Amniotic stem cell (primary cell): ENCODE measurements at regions not wholly inside any gene's neighbourhood (a gene's known extent, or its start where the extent isn't known, plus 50 kb on each side); places are given as distances from the start of the nearest gene placed in this dataset.
A peak's percentile ranks its signal among the peaks of the same experiment; 100 is the strongest.
"Not testable (repeated sequence)": the region's sequence is repeated elsewhere in the genome, so short reads cannot be mapped to it uniquely, and the experiment has no call there.

Experiments used
- DNase-seq: peaks from one replicate; lab custom pipeline; 2025; lab: John Stamatoyannopoulos, UW

DNA sequence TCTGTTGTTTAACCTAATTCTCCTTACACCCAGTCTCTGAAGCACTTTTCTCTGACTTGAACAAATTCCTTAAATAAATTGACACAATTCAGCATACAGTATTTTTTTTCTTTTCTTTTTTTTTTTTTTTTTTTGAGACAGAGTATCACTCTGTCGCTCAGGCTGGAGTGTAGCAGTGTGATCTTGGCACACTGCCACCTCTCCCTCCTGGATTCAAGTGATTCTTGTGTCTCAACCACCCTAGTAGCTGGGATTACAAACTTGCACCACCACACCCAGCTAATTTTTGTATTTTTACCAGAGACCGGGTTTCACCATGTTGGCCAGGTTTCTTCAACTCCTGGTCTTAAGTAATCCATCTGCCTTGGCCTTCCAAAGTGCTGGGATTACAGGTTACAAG, 1498.1 kb upstream of the PCDH10 start:
- DNase-seq: no peak

DNA sequence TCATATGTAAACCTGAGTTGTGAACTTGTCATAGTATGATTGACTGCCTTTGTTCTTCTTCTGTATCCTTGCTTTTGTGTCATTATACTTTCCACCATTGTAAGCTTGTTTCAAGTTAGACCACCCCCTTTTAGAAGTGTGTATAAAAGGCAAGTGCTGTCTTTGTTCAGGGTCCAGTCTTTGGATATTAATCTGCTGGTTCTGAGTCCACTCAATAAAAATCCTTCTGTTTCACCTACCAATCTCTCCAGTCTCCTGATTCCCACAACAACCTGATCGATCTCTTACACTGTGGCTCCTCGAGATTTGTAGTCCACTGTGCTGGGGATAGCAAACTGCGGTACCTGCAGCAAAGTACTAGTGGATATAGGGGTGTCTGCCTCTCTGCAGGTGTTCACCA, 1465.8 kb upstream of the PCDH10 start:
- not testable (repeated sequence) for DNase-seq

DNA sequence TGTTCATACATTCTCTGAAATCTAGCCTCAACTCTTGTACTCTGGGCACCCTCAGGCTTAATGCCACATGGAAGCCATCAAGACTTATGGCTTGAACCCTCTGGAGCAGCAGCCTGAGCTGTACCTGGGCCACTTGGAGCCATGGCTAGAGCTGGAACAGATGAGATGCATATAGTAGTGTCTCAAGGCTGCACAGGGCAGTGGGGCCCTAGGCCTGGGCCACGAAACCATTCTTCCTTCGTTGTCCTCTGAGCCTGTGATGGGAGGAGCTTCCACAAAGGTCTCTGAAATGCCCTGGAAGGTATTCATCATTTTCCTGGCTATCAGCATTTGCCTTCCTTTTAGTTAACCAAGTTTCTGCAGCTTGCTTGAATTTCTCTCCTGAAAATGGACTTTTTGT, 1427.2 kb upstream of the PCDH10 start:
- no peak for DNase-seq

DNA sequence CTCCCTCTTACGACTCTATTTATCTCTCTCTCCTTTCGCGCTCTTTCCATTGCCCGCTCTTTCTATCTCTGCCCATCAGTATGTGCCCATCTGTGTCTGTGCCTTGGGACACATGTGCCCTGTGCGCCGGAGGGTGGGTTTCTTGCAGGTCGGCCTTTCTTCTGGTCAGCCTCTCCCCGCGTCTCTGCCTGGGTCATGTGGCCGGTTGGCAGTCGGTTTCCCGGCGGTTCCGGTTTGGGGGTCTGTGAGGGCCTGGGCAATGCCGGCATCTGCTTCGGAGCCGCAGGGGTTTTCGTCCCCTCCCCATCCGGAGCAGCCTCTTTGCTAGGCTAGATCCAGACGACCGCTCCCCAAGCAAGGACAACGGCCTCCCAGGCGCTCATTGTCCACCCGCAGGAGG, 1426.0 kb upstream of the PCDH10 start:
- DNase-seq: not testable (repeated sequence)

DNA sequence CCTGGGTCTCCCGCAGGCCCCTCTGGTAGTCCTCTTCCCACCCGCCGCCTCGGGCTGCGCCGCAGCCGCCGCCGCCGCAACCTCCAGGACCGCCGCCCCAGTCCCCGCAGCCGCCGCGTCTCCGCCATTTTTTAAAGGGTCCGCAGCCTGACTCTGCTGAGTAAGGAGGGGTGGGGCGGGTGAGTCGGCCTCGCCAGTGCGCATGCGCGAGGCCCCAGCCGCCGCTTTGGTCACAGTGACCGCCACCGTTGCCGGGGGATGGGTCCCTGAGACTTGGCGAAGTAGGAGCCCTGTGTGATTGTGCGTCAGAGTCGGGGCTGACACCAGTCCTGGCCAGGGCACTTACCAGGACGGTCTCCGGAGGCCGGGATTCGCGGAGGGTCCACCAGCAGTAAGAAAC, 1424.2 kb upstream of the PCDH10 start:
- DNase-seq: not testable (repeated sequence)

DNA sequence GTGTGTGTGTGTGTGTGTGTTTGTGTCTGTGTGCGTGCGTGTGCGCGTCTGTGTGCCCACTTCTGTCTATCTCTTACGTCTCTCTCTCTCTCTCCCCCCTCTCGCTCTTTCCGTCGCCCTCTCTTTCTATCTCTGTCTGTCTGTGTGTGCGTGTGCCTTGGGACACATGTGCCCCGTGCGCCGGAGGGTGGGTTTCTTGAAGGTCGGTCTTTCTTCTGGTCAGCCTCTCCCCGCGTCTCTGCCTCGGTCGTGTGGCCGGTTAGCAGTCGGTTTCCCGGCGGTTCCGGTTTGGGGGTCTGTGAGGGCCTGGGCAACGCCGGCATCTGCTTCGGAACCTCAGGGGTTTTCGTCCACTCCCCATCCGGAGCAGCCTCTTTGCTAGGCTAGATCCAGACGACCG, 1423.6 kb upstream of the PCDH10 start:
- not testable (repeated sequence) for DNase-seq

DNA sequence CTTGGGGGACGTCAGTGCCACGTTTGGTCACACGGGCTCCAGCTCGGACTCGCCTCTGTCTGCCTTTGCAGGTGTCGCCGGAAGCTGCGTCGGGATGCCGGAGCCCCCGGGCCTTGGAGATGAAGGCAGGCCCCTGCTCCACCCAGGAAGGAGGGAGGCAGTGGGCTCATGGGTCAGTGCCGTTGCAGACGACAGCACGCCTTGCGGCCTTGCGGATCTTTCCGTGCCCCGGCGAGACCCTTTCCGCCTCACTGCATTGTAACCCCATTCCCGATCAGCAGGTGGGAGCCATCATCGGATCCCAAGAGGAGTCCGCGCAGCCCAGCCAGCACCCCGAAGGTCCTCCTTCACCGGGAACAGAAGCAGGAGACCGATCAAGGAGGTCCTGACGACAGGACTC, 1422.2 kb upstream of the PCDH10 start:
- DNase-seq: not testable (repeated sequence)

DNA sequence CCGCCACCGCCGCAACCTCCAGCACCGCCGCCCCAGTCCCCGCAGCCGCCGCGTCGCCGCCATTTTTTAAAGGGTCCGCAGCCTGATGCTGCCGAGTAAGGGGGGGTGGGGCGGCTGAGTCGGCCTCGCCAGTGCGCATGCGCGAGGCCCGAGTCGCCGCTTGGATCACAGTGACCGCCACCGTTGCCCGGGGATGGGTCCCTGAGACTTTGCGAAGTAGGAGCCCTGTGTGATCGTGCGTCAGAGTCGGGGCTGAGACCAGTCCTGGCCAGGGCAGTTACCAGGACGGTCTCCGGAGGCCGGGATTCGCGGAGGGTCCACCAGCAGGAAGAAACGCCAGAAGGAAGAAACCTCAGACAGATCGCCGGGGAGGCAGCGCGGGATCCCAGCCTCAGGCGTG, 1421.7 kb upstream of the PCDH10 start:
- DNase-seq: not testable (repeated sequence)

DNA sequence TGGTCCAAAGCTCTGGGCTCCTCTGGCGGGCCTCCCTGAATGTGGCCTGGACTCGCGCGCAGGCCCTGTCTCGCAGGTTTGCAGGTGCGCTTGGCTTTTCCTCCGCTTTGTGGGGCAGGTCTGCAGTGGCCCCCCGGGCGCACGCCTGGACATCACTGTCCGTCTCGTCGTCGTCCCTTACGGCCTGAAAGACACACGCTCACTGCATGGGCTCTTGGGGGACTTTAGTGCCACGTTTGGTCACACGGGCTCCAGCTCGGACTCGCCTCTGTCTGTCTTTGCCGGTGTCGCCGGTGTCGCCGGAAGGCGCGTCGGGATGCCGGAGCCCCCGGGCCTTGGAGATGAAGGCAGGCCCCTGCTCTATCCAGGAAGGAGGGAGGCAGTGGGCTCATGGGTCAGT, 1419.9 kb upstream of the PCDH10 start:
- DNase-seq: not testable (repeated sequence)

DNA sequence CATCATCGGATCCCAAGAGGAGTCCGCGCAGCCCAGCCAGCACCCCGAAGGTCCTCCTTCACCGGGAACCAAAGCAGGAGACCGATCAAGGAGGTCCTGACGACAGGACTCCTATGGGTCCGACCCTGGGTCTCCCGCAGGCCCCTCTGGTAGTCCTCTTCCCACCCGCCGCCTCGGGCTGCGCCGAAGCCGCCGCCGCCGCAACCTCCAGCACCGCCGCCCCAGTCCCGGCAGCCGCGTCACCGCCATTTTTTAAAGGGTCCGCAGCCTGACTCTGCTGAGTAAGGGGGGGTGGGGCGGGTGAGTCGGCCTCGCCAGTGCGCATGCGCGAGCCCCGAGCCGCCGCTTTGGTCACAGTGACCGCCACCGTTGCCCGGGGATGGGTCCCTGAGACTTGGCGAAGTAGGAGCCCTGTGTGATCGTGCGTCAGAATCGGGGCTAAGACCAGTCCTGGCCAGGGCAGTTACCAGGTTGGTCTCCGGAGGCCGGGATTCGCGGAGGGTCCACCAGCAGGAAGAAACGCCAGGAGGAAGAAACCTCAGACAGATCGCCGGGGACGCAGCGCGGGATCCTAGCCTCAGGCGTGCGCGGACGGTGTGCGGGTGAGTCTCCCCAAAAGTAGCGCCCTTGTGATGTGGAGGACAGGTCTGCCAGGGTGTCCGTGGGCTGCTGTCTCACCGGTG, 1419.2 kb upstream of the PCDH10 start:
- DNase-seq: not testable (repeated sequence)

DNA sequence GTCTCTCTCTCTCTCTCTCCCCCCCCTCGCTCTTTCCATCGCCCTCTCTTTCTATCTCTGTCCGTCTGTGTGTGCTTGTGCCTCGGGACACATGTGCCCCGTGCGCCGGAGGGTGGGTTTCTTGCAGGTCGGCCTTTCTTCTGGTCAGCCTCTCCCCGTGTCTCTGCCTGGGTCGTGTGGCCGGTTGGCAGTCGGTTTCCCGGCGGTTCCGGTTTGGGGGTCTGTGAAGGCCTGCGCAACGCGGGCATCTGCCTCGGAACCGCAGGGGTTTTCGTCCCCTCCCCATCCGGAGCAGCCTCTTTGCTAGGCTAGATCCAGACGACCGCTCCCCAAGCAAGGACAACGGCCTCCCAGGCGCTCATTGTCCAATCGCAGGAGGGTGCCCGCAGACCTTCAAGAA, 1418.5 kb upstream of the PCDH10 start:
- not testable (repeated sequence) for DNase-seq

DNA sequence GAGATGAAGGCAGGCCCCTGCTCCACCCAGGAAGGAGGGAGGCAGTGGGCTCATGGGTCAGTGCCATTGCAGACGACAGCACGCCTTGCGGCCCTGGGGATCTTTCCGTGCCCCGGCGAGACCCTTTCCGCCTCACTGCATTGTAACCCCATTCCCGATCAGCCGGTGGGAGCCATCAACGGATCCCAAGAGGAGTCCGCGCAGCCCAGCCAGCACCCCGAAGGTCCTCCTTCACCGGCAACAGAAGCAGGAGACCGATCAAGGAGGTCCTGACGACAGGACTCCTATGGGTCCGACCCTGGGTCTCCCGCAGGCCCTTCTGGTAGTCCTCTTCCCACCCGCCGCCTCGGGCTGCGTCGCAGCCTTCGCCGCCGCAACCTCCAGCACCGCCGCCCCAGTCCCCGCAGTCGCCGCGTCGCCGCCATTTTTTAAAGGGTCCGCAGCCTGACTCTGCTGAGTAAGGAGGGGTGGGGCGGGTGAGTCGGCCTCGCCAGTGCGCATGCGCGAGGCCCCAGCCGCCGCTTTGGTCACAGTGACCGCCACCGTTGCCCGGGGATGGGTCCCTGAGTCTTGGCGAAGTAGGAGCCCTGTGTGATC, 1417.0 kb upstream of the PCDH10 start:
- DNase-seq: not testable (repeated sequence)

DNA sequence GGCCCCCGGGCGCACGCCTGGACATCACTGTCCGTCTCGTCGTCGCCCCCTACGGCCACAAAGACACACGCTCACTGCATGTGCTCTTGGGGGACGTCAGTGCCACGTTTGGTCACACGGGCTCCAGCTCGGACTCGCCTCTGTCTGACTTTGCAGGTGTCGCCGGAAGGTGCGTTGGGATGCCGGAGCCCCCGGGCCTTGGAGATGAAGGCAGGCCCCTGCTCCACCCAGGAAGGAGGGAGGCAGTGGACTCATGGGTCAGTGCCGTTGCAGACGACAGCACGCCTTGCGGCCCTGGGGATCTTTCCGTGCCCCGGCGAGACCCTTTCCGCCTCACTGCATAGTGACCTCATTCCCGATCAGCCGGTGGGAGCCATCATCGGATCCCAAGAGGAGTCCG, 1414.8 kb upstream of the PCDH10 start:
- not testable (repeated sequence) for DNase-seq

DNA sequence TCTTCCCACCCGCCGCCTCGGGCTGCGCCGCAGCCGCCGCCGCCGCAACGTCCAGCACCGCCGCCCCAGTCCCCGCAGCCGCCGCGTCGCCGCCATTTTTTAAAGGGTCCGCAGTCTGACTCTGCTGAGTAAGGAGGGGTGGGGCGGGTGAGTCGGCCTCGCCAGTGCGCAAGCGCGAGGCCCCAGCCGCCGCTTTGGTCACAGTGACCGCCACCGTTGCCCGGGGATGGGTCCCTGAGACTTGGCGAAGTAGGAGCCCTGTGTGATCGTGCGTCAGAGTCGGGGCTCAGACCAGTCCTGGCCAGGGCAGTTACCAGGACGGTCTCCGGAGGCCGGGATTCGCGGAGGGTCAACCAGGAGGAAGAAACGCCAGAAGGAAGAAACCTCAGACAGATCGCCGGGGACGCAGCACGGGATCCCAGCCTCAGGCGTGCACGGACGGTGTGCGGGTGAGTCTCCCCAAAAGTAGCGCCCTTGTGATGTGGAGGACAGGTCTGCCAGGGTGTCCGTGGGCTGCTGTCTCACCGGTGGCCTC, 1414.2 kb upstream of the PCDH10 start:
- not testable (repeated sequence) for DNase-seq

DNA sequence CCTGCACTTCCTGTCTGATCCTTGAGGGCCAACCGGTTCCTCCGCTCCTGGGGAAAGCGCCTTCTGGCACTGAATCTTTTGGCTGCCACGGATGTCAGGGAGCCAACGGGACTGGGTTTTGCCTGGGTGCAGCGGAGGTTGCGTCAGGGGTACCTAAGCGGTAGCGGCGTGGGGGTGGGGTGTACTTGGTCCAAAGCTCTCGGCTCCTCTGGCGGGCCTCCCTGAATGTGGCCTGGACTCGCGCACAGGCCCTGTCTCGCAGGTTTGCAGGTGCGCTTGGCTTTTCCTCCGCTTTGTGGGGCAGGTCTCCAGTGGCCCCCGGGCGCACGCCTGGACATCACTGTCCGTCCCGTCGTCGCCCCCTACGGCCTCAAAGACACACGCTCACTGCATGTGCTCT, 1410.1 kb upstream of the PCDH10 start:
- DNase-seq: not testable (repeated sequence)

DNA sequence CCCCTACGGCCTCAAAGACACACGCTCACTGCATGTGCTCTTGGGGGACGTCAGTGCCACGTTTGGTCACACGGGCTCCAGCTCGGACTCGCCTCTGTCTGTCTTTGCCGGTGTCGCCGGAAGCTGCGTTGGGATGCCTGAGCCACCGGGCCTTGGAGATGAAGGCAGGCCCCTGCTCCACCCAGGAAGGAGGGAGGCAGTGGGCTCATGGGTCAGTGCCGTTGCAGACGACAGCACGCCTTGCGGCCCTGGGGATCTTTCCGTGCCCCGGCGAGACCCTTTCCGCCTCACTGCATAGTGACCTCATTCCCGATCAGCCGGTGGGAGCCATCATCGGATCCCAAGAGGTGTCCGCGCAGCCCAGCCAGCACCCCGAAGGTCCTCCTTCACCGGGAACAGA, 1407.3 kb upstream of the PCDH10 start:
- not testable (repeated sequence) for DNase-seq

DNA sequence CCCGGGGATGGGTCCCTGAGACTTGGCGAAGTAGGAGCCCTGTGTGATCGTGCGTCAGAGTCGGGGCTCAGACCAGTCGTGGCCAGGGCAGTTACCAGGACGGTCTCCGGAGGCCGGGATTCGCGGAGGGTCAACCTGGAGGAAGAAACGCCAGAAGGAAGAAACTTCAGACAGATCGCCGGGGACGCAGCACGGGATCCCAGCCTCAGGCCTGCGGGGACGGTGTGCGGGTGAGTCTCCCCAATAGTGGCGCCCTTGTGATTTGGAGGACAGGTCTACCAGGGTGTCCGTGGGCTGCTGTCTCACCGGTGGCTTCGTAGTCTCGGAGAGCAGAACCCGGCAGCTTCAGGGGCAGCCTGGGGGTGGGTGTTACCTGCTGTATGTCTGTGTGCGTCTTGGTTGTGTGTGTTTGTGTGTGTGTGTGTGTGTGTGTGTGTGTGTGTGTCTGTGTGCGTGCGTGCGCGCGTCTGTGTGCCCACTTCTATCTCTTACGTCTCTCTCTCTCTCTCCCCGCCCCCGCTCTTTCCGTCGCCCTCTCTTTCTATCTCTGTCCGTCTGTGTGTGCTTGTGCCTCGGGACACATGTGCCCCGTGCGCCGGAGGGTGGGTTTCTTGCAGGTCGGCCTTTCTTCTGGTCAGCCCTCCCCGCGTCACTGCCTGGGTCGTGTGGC, 1406.4 kb upstream of the PCDH10 start:
- not testable (repeated sequence) for DNase-seq

DNA sequence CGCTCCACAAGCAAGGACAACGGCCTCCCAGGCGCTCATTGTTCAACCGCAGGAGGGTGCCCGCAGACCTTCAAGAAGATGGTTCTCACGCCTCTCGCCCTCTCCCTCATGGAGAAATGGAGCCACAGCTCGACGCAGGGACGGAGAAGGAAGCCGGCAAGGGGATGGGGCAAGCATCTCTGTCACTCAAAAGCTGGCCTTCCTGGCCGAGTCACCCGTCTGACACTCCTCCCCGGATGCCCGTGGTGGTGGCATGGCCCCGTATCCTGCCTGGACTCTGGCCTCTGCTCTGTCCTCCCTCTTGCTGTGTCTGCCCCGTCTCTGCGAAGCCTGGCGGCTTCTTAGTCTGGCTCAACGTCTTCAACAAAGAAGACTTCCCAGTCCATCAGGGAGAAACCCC, 1405.7 kb upstream of the PCDH10 start:
- not testable (repeated sequence) for DNase-seq

DNA sequence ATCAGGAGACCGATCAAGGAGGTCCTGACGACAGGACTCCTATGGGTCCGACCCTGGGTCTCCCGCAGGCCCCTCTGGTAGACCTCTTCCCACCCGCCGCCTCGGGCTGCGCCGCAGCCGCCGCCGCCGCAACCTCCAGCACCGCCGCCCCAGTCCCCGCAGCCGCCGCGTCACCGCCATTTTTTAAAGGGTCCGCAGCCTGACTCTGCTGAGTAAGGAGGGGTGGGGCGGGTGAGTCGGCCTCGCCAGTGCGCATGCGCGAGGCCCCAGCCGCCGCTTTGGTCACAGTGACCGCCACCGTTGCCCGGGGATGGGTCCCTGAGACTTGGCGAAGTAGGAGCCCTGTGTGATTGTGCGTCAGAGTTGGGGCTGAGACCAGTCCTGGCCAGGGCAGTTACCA, 1401.9 kb upstream of the PCDH10 start:
- DNase-seq: not testable (repeated sequence)

DNA sequence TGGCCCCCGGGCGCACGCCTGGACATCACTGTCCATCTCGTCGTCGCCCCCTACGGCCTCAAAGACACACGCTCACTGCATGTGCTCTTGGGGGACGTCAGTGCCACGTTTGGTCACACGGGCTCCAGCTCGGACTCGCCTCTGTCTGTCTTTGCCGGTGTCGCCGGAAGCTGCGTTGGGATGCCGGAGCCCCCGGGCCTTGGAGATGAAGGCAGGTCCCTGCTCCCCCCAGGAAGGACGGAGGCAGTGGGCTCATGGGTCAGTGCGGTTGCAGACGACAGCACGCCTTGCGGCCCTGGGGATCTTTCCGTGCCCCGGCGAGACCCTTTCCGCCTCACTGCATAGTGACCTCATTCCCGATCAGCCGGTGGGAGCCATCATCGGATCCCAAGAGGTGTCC, 1399.9 kb upstream of the PCDH10 start:
- DNase-seq: not testable (repeated sequence)

DNA sequence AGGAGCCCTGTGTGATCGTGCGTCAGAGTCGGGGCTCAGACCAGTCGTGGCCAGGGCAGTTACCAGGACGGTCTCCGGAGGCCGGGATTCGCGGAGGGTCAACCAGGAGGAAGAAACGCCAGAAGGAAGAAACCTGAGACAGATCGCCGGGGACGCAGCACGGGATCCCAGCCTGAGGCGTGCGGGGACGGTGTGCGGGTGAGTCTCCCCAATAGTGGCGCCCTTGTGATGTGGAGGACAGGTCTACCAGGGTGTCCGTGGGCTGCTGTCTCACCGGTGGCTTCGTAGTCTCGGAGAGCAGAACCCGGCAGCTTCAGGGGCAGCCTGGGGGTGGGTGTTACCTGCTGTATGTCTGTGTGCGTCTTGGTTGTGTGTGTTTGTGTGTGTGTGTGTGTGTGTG, 1399.1 kb upstream of the PCDH10 start:
- peak; percentile 8 for DNase-seq

DNA sequence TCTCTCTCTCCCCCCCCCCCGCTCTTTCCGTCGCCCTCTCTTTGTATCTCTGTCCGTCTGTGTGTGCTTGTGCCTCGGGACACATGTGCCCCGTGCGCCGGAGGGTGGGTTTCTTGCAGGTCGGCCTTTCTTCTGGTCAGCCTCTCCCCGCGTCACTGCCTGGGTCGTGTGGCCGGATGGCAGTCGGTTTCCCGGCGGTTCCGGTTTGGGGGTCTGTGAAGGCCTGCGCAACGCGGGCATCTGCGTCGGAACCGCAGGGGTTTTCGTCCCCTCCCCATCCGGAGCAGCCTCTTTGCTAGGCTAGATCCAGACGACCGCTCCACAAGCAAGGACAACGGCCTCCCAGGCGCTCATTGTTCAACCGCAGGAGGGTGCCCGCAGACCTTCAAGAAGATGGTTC, 1398.6 kb upstream of the PCDH10 start:
- DNase-seq: not testable (repeated sequence)

DNA sequence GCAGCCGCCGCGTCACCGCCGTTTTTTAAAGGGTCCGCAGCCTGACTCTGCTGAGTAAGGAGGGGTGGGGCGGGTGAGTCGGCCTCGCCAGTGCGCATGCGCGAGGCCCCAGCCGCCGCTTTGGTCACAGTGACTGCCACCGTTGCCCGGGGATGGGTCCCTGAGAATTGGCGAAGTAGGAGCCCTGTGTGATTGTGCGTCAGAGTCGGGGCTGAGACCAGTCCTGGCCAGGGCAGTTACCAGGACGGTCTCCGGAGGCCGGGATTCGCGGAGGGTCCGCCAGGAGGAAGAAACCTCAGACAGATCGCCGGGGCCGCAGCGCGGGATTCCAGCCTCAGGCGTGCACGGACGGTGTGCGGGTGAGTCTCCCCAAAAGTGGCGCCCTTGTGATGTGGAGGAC, 1386.9 kb upstream of the PCDH10 start:
- DNase-seq: not testable (repeated sequence)
